ENCODE measurements at regions not wholly inside any gene's neighbourhood (a gene's known extent, or its start where the extent isn't known, plus 50 kb on each side); places are given as distances from the start of the nearest gene placed in this dataset.
"Not testable (repeated sequence)": the region's sequence is repeated elsewhere in the genome, so short reads cannot be mapped to it uniquely, and the experiment has no call there.

DNA sequence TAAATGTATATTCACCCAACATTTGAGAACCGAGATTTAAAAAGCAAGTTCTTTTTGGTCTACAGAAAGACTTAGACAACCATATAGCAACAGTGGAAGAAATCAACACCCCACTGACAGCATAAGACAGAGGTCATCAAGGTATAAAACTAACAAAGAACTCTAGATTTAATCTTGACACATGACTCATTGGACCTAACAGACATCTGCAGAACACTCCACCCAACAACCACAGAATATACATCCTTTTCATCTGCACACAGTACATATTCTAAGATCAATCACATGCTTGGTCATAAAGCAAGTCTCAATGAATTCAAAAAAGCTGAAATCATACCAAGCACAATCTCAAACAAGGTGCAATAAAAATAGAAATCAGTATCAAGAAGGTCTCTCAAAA, 65.8 kb downstream of the SPIN4 start:
- H3K4me3 ChIP-seq (ENCODE audit: low read depth, low read length) = no peak overlapping the region
- TF ChIP-seq, protein P1, sequence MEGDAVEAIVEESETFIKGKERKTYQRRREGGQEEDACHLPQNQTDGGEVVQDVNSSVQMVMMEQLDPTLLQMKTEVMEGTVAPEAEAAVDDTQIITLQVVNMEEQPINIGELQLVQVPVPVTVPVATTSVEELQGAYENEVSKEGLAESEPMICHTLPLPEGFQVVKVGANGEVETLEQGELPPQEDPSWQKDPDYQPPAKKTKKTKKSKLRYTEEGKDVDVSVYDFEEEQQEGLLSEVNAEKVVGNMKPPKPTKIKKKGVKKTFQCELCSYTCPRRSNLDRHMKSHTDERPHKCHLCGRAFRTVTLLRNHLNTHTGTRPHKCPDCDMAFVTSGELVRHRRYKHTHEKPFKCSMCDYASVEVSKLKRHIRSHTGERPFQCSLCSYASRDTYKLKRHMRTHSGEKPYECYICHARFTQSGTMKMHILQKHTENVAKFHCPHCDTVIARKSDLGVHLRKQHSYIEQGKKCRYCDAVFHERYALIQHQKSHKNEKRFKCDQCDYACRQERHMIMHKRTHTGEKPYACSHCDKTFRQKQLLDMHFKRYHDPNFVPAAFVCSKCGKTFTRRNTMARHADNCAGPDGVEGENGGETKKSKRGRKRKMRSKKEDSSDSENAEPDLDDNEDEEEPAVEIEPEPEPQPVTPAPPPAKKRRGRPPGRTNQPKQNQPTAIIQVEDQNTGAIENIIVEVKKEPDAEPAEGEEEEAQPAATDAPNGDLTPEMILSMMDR (IDR thresholded peaks at IDR 0.05; ENCODE audit: low read depth, low read length, missing control alignments) = no peak
- DNase-seq (ENCODE audit: low read depth) = no peak

DNA sequence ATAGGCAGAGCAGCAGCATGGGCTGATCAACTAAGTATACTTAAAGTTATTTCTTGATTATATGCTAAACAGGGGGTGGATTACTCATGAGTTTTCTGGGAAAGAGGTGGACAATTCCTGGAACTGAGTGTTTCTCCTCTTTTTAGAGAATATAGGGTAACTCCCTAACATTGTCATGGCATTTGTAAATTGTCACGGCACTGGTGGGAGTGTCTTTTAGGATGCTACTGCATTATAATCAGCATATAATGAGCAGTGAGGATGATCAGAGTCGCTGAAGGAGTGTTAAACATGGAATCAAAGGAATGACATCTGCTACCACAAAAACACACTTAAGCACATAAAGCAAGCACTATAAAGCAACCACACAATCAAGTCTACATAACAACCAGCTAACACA, 66.5 kb downstream of the SPIN4 start:
- no peak overlapping the region for H3K4me3 ChIP-seq (ENCODE audit: low read depth, low read length)
- no peak for DNase-seq (ENCODE audit: low read depth)
- TF ChIP-seq, protein P1 (IDR thresholded peaks at IDR 0.05; ENCODE audit: low read depth, low read length, missing control alignments) = no peak

- H3K4me3 ChIP-seq (ENCODE audit: low read depth, low read length) = no peak overlapping the region
- TF ChIP-seq, protein P1 (IDR thresholded peaks at IDR 0.05; ENCODE audit: low read depth, low read length, missing control alignments) = no peak
- DNase-seq (ENCODE audit: low read depth) = no peak
These were observed 67.8 kb downstream of the SPIN4 start for GRCh38 chrX:63283348-63283747.

- no peak overlapping the region for H3K4me3 ChIP-seq (ENCODE audit: low read depth, low read length)
- no peak for DNase-seq (ENCODE audit: low read depth)
- TF ChIP-seq, protein P1 (IDR thresholded peaks at IDR 0.05; ENCODE audit: low read depth, low read length, missing control alignments) = no peak
These were observed 68.3 kb downstream of the SPIN4 start for GRCh38 chrX:63282828-63283227.

- DNase-seq (ENCODE audit: low read depth) = no peak
- TF ChIP-seq, protein P1 (IDR thresholded peaks at IDR 0.05; ENCODE audit: low read depth, low read length, missing control alignments) = no peak
- no peak overlapping the region for H3K4me3 ChIP-seq (ENCODE audit: low read depth, low read length)
These were observed 69.1 kb downstream of the SPIN4 start for GRCh38 chrX:63282077-63282476.

DNA sequence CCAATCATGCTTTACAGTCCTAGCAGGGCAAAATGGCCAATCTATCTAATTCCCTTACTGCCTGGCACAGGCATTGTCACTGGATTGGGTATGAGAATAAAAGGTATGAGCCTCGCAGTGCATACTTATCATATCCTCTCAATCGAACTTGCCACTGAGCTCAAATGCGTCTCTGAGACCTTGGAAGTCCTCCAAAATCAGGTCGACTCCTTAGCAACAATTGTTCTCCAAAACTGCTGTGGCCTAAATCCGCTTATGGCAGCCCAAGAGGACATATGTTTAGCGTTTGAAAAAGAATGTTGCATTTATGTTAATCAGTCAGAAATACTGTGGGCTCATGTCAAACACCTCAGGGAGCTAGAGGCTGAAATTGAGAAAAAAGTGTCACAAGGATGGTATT, 69.7 kb downstream of the SPIN4 start:
- TF ChIP-seq, protein P1 (IDR thresholded peaks at IDR 0.05; ENCODE audit: low read depth, low read length, missing control alignments) = no peak
- DNase-seq (ENCODE audit: low read depth) = no peak
- H3K4me3 ChIP-seq (ENCODE audit: low read depth, low read length) = no peak overlapping the region

DNA sequence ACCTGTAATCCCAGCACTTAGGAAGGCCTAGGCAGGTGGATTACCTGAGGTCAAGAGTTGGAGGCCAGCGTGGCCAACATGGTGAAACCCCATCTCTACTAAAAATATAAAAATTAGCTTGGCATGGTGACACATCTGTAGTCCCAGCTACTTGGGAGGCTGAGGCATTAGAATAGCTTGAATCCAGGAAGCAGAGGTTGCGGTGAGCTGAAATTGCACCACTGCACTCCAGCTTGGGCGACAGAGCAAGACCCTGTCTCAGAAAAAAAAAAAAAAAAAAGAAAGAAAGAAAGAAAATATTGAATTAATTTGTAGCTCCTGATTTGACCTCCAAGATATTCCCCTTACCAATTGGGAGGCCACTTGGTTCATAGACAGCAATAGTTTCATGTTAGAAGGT, 73.7 kb downstream of the SPIN4 start:
- H3K4me3 ChIP-seq (ENCODE audit: low read depth, low read length); DNase-seq (ENCODE audit: low read depth): not testable (repeated sequence)

DNA sequence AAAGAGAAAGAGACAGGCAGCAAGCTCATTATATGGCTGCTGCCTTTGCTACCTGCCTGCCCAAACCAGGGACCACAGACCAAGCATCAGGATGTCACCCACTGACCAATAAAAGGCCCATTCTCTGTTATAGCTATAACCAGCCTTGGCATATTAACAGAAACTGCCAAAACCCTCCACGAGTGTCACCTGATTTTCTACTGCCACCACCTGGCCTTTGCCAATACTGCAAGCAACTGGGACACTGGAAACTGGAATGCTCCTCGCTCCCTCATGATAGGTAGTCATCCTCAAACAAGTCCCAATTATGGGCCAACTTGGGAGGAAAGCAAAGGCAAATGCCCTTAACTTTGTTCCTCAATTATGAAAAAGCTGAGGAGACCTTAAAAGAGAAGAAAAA, 76.0 kb downstream of the SPIN4 start:
- TF ChIP-seq, protein P1 (IDR thresholded peaks at IDR 0.05; ENCODE audit: low read depth, low read length, missing control alignments) = peak; percentile 61
- no peak overlapping the region for H3K4me3 ChIP-seq (ENCODE audit: low read depth, low read length)
- DNase-seq (ENCODE audit: low read depth) = no peak
